NOMO-1 (cell line): ENCODE measurements at regions not wholly inside any gene's neighbourhood (a gene's known extent, or its start where the extent isn't known, plus 50 kb on each side); places are given as distances from the start of the nearest gene placed in this dataset.

ENCODE experiments used
- DNase-seq, 2 experiments: peaks; one replicate each; lab custom pipeline; 2025; ENCODE audit not compliant: unreplicated experiment in 2 of 2; lab: John Stamatoyannopoulos, UW

- DNase-seq, result no peak
Measured at GRCh38 chrX:10021461-10022272, 54.5 kb downstream of the CLDN34 start.

- DNase-seq, result no peak
Measured at GRCh38 chrX:10022273-10022541, 55.0 kb downstream of the CLDN34 start.

- DNase-seq, result no peak
Measured at GRCh38 chrX:10022580-10023245, 55.6 kb downstream of the CLDN34 start.

- DNase-seq, result no peak
Measured at GRCh38 chrX:10023821-10024220, 56.7 kb downstream of the CLDN34 start.

- DNase-seq, result no peak
Measured at GRCh38 chrX:10025742-10026493, 58.8 kb downstream of the CLDN34 start.

- DNase-seq, result no peak
Measured at GRCh38 chrX:10028283-10029104, 61.3 kb downstream of the CLDN34 start.

DNA sequence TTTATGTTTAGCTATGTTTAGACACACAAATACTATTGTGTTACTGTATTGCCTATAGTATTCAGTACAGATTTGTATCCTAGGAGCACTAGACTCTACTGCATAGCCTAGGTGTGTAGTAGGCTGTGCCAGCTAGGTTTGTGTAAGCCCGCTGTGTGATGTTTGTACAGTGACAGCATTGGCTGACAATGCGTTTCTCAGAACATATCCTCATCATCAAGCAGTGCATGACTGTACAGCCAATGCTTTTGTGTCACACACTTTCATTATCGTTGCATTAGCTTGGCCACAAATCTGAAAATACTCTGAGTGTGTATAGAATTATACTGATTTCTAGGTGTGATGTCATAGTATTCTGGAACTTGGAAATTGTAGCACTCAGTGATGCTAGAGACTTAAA lies 63.4 kb downstream of the CLDN34 start:
- DNase-seq, result no peak

DNA sequence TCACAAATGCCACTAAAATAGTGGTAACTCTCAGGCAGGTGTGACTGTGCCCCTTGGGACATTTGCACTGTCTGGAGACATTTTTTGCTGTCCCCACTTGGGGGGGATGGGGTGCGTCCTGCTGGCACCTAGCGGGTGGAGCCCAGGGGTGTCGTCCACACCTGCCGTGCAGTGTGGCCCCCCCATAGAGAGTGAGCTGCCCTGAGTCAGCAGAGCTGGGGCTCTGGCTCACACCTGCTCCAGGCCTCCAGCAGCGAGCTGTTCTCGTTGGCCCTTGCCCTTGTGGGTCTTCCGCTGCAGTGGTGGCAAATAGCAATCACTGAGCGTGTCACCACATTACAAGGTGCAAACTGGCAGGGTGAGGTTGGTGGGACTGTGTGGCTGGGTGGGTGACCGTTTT lies 64.6 kb downstream of the CLDN34 start:
- DNase-seq, result no peak

DNA sequence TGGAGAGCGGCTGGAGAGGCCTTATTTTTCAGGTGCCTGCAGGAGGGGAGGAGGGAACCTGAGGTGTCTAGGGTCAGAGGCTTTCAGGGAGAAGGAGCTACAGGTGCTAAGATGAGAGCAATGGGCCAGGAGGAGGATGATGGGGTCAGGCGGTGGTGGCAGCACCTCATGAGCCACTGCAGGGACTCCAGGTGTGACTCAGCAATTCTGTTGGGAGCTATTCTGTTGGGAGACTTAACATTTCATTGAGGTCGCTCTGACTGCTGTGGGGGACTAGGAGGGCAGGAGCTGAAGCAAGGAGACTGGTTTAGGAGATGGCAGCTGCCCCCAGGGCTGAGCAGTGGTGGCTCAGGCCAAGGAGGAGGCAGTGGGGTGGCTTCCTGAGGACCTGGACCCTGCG lies 65.0 kb downstream of the CLDN34 start:
- no peak for DNase-seq

DNA sequence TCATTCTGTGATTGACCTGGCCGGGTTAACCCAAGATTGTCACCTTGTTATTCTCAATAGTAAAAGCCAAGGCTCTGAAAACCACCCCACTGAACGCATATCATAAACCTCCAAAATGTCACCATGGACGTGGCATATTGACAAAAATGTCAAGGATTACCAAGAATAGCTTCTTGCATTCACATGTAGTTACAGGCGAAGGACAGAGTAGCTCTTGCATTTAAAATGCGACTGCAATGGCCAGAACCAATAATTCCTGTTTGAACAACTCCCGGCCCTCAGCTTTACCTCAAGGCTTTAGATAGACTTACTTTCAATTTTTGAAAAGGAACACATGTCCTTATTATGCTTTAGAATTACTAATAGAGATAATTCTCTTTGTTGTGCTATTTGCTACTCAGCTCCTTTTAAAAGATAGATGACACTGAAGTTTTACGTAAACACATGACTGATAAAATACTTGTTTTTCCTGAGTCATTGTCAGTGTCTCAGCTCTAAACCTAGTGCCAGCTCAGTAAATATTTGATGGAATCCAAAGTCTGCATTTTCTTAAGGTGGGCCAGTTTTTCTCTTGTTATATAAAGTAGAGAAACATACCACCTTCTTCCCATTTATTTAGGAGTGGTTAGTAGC lies 66.3 kb downstream of the CLDN34 start:
- DNase-seq, result no peak

- DNase-seq, result no peak
Measured at GRCh38 chrX:10034740-10035260, 67.6 kb downstream of the CLDN34 start.

- no peak for DNase-seq
Measured at GRCh38 chrX:10038585-10038984, 71.4 kb downstream of the CLDN34 start.

DNA sequence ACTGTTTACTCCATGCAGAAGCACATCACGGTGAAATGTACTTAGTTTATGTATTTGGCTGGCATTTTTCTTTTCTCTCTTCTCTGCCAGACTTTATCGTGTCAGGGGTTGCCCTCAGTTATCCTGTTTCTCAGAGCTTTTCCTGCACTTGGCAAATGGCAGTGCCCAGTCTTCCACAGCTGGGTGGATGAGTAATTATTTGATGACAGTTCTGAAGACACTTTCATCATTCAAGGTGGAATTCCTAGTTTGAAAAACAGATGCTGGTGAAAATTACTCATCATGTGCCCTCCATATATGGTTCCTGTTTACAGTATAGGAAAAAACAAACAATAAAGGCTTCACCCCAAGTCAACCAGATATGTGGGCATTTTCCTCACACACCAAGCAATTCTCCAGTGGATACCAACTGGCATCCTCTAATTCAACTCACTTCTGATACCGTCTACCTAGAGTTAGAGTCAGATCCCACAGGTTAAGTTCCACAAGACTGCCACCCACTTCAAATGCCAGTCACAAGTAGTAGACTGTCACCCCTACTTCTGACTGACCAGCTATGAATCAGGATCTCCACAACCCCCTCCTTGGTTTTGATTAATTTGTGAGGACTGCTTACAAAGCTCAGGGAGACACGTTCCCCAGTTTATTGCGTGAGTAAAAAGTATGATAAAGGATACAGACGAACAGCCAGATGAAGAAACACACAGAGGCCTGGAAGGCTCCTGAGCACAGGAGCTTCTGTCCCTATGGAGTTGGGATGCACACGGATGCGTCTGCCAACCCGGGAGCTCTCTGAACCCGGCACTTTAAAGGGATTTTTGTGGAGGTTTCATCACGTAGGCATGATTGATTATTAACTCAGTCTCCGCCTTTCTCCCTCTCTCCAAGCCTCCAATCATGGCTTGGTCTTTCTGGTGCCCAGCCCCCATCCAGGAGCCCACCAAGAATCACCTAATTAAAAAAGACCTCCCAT lies 72.9 kb downstream of the CLDN34 start:
- DNase-seq, result no peak

DNA sequence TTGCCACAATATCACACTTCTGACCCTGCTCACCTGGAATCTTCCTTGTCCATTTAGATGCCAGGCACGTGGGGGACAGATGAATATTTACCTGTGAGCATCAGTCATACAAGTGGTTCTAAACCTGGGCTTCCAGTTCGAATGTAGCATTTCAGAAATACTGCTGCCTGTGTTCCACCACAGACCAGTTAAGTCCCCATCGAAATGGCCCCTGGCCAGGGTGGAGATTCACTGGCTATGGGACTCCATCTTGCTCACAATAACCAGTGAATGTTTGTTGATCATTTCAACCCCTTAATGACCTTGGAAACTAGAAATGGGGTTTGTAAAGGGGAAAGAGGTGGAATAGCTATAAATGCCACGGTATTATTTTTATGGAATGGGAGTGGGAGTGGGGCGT lies 73.8 kb downstream of the CLDN34 start:
- DNase-seq, result no peak

DNA sequence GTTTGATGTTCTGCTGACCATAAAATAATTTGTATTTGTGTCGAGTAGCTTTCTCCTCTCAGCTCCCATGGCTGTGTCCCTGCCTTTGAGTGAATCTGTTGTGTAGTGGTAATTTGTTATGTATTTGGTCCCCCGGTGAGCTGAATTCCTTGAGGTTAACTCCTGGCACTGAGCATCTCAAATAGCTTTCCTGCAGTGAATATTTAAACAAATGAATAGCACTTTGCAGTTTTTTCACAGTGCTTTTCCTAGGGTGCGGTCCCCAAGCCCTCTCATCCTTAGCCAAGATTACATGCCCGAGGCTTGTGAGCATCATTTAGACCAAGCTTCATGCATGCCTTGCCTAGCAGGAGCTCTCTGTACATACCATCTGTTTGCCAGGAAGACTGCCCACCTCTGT lies 74.2 kb downstream of the CLDN34 start:
- no peak for DNase-seq

- no peak for DNase-seq
Measured at GRCh38 chrX:10042055-10042454, 74.9 kb downstream of the CLDN34 start.

DNA sequence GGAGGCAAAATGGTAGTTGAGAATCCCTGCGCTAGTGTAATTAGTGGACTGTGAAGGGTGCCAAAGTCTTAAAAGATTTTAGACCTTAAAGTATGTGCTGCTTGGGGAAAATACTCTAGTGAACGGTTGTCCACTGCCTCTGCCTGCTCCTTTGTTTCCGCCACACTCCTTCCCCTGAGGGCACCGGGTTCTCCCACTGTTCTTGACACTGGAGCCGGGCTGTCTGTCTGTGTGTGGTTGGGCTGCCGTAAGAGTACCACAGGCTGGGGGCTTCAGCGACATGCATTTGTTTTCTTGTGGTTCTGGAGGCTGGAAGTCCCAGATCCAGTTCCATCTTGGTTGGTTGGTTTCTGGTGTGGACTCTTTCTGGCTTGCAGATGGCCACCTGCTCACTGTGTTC lies 76.2 kb downstream of the CLDN34 start:
- no peak for DNase-seq

DNA sequence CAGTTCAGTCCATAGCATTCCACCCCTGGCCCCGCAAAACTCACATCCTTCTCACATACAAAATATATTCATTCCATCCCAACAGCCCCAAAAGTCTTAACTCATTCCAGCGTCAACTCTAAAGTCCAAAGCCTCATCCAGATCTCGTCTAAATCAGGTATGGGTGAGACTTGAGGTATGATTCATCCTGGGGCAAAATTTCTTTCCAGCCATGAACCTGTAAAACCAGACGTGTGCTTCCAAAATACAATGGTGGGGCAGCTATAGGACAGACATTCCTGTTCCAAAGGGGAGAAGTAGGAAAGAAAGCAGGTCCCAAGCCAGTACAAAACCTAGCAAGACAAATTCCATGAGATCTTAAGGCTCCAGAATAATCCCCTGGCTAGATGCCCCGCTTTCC lies 76.9 kb downstream of the CLDN34 start:
- no peak for DNase-seq

- no peak for DNase-seq
Measured at GRCh38 chrX:10045327-10046000, 78.3 kb downstream of the CLDN34 start.
